MM.1S (cell line): ENCODE measurements at regions not wholly inside any gene's neighbourhood (a gene's known extent, or its start where the extent isn't known, plus 50 kb on each side); places are given as distances from the start of the nearest gene placed in this dataset.

ENCODE experiments used
- EZH2 ChIP-seq: fragments of 300-600 bp; sonication (generic); optimal IDR thresholded peaks from 2 replicates; pipeline ENCODE3; 2017; ENCODE audit warnings: low read depth, mild to moderate bottlenecking, antibody characterized with exemption, low read length, mixed read lengths
- TF ChIP-seq, protein P1 (sequence below): fragments of 300-600 bp; sonication (generic); IDR thresholded peaks from 2 replicates; pipeline ENCODE4 v1.5.1; 2016; ENCODE audit warnings: antibody characterized with exemption, low read length, mixed read lengths

DNA sequence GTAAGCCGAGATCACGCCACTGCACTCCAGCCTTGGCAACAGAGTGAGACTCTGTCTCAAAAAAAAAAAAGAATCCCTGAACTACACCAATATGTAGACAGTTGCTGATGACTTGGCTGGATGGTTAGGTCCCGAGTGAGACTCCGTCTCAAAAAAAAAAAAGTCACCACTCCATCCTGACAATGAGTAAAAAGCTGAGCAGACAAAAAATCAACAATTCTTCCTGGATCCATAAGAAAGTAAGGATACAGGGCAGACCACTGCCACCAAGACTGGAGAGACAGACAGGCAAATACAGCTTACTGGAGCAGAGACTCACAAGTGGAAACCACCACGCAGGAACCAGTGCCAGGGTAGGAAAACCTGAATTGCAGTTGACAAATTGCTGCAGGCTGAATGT, 67.1 kb upstream of the ERCC4 start:
- TF ChIP-seq EZH2, result no peak
- TF ChIP-seq, protein P1, sequence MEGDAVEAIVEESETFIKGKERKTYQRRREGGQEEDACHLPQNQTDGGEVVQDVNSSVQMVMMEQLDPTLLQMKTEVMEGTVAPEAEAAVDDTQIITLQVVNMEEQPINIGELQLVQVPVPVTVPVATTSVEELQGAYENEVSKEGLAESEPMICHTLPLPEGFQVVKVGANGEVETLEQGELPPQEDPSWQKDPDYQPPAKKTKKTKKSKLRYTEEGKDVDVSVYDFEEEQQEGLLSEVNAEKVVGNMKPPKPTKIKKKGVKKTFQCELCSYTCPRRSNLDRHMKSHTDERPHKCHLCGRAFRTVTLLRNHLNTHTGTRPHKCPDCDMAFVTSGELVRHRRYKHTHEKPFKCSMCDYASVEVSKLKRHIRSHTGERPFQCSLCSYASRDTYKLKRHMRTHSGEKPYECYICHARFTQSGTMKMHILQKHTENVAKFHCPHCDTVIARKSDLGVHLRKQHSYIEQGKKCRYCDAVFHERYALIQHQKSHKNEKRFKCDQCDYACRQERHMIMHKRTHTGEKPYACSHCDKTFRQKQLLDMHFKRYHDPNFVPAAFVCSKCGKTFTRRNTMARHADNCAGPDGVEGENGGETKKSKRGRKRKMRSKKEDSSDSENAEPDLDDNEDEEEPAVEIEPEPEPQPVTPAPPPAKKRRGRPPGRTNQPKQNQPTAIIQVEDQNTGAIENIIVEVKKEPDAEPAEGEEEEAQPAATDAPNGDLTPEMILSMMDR, result no peak
